LoVo (cell line): ENCODE measurements at regions not wholly inside any gene's neighbourhood (a gene's known extent, or its start where the extent isn't known, plus 50 kb on each side); places are given as distances from the start of the nearest gene placed in this dataset.

Experiments used
- DNase-seq: peaks from one replicate; pipeline ENCODE4 v3.0.0-alpha.2; 2016; ENCODE audit warnings: low spot score

GRCh38 chr9:109681301-109681700, 98.7 kb upstream of the PALM2AKAP2 start:
- no peak for DNase-seq

- no peak for DNase-seq
Observed at GRCh38 chr9:109682227-109682626, 97.8 kb upstream of the PALM2AKAP2 start.

GRCh38 chr9:109683521-109683920, 96.5 kb upstream of the PALM2AKAP2 start:
- no peak for DNase-seq

GRCh38 chr9:109689701-109690100, 90.3 kb upstream of the PALM2AKAP2 start:
- no peak for DNase-seq

- no peak for DNase-seq
Observed at GRCh38 chr9:109699019-109699418, 81.0 kb upstream of the PALM2AKAP2 start.

- no peak for DNase-seq
Observed at GRCh38 chr9:109704546-109704945, 75.5 kb upstream of the PALM2AKAP2 start.

GRCh38 chr9:109705515-109705914, 74.5 kb upstream of the PALM2AKAP2 start:
- DNase-seq, result no peak

GRCh38 chr9:109707355-109707754, 72.6 kb upstream of the PALM2AKAP2 start:
- DNase-seq, result no peak

GRCh38 chr9:109708451-109708945, 71.5 kb upstream of the PALM2AKAP2 start:
- DNase-seq, result no peak

- DNase-seq, result no peak
Observed at GRCh38 chr9:109709866-109710265, 70.1 kb upstream of the PALM2AKAP2 start.

- no peak for DNase-seq
Observed at GRCh38 chr9:109710830-109711229, 69.2 kb upstream of the PALM2AKAP2 start.

GRCh38 chr9:109715344-109715743, 64.7 kb upstream of the PALM2AKAP2 start:
- DNase-seq, result no peak

GRCh38 chr9:109716631-109717030, 63.4 kb upstream of the PALM2AKAP2 start:
- no peak for DNase-seq

- DNase-seq, result no peak
Observed at GRCh38 chr9:109717342-109717741, 62.7 kb upstream of the PALM2AKAP2 start.

- no peak for DNase-seq
Observed at GRCh38 chr9:109718861-109719260, 61.1 kb upstream of the PALM2AKAP2 start.

GRCh38 chr9:109721001-109721400, 59.0 kb upstream of the PALM2AKAP2 start:
- DNase-seq, result no peak

GRCh38 chr9:109722007-109722406, 58.0 kb upstream of the PALM2AKAP2 start:
- DNase-seq, result no peak

GRCh38 chr9:109723781-109724180, 56.2 kb upstream of the PALM2AKAP2 start:
- DNase-seq, result no peak

GRCh38 chr9:109725460-109725859, 54.5 kb upstream of the PALM2AKAP2 start:
- no peak for DNase-seq

- no peak for DNase-seq
Observed at GRCh38 chr9:109726119-109726518, 53.9 kb upstream of the PALM2AKAP2 start.

- no peak for DNase-seq
Observed at GRCh38 chr9:109728686-109729300, 51.2 kb upstream of the PALM2AKAP2 start.

- no peak for DNase-seq
Observed at GRCh38 chr9:109729513-109729912, 50.5 kb upstream of the PALM2AKAP2 start.
